ENCODE measurements at regions not wholly inside any gene's neighbourhood (a gene's known extent, or its start where the extent isn't known, plus 50 kb on each side); places are given as distances from the start of the nearest gene placed in this dataset.

DNA sequence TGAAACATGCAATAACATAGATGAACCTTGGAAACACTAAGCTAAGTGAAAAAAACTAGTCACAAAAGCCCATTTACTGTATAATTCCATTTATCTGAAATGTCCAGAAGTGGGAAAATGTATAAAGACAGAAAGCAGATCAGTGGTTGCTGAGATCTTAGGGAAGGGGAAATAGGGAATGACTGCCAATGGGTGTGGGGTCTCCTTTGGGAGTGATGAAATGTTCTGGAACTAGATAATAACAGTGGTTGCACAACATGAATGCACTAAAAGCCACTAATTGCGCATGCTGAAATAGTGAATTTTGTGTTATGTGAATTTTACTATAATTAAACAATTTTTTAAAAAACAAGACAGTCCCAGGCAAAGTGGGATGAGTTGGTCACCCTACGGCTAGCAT lies 472.8 kb downstream of the CCDC171 start:
- TF ChIP-seq, protein P1, sequence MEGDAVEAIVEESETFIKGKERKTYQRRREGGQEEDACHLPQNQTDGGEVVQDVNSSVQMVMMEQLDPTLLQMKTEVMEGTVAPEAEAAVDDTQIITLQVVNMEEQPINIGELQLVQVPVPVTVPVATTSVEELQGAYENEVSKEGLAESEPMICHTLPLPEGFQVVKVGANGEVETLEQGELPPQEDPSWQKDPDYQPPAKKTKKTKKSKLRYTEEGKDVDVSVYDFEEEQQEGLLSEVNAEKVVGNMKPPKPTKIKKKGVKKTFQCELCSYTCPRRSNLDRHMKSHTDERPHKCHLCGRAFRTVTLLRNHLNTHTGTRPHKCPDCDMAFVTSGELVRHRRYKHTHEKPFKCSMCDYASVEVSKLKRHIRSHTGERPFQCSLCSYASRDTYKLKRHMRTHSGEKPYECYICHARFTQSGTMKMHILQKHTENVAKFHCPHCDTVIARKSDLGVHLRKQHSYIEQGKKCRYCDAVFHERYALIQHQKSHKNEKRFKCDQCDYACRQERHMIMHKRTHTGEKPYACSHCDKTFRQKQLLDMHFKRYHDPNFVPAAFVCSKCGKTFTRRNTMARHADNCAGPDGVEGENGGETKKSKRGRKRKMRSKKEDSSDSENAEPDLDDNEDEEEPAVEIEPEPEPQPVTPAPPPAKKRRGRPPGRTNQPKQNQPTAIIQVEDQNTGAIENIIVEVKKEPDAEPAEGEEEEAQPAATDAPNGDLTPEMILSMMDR (IDR thresholded peaks at IDR 0.05), result no peak

DNA sequence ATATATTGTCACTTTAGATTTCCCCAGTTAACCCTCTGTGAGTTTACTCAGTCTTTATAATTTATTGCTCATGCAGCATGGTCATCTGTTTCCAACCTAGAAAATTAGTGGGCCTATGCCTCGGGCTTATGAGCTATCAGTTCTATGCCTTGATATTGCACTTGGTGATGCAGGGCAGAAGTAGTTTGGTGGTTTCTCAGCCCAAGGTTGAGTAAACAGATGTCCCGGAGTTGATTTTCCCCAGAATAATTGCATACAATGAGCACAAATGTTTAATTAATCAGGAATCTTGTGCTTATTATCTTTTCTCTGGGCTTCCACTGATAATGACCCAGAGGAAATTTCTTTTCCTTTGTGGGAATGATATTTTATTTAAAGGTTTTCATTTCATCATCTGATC lies 474.0 kb downstream of the CCDC171 start:
- TF ChIP-seq, protein P1 (IDR thresholded peaks at IDR 0.05), result no peak

DNA sequence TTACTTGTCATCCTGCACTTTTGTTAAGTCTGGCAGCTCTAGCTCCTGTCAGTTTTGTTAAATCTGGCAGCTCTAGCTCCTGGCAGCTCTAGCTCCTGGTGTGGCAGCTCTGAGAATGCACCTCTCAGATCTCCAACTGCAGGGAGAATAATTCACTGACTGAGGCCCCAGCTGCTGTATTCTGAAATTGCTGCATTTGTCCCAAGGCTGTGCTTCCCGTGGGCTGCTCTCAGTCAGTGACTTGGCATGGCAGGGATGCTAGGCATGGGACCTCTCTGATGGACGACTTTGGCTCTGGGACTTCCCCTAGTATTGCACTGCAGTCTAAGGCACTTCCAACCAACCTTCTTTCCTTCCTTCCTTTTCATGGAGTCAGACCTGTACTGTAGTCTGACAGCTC lies 475.7 kb downstream of the CCDC171 start:
- TF ChIP-seq, protein P1 (IDR thresholded peaks at IDR 0.05), result no peak

DNA sequence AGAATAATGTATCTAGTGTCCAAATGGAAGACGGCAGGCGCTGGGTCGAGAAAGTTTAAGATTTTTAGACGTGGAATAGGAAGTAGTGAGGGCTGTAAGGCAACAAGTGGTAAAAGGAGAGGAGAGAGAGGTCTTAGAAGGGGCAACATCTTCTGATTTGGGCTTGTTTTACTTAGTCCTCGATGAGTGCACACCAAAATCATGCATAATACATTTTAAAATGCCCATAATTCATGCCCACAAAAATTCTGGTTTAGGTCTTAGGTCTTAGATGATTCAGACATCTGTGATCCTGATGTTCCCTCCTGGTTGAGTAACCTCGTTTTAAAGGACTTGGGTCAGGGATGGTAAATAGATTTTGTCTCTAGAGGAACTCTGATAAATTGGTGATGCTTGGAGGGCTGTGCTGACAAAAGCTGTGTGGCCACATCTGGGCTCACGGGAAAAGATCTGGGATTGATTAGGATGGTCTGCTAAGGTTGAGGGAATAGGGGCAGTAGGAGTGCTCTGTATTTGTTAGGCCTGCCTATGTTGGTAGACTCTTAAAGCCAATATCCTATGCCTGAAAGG lies 476.3 kb downstream of the CCDC171 start:
- TF ChIP-seq, protein P1 (IDR thresholded peaks at IDR 0.05), result no peak

DNA sequence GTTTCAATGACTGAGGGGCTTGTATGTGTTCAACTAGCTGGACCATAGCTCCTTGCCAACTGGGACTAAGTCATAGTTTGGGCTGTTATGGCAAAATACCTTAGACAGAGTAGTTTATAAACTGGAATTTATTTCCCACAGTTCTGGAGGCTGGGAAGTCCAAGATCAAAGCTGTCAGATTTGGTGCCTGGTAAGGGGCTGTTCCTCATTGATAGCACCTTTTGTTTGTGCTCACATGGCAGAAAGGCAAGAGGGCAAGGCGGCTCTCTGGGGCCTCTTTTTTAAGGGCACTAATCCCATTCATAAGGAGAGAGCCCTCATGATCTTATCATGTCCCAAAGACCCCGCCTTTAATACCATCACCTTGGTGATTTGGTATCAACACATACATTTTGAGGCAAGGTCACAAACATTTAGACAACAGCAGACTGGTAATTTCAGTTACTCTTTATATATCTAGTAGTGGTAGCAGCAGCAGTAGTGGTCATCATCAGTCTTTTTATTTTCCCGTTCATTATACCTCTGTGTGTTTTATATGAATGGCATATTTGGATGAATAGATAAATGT lies 477.0 kb downstream of the CCDC171 start:
- TF ChIP-seq, protein P1 (IDR thresholded peaks at IDR 0.05), result no peak

DNA sequence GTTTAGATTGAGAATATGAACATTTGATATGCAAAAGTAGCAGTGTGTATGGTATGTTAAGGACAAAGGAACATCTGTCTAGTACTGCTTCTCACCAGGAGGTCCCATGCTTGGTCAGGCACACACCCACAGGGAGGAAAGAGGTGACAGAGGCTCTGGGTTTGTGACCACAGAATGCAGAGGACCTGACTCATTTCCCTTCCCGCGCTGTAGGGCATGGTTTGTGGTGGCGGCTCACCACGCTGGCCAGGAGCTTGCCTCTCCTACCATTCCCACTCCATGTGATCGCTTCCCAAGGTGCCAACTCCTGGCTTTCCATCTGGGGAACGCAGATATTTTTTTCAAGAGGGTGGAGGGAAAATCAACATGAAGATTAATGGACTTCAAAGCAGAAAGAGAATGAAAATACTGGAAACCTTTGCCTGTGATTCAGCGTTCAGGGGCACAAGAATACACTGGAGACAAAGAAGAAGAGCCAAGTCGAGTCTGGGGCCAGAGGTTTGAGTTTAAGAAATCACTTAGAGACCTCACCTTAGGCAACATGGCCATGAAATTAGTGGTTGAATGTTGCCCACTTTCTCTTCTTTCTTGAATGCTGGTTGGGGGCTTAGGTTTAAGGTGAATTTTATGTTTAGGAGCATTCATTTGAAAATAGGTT lies 477.8 kb downstream of the CCDC171 start:
- TF ChIP-seq, protein P1 (IDR thresholded peaks at IDR 0.05), result no peak

DNA sequence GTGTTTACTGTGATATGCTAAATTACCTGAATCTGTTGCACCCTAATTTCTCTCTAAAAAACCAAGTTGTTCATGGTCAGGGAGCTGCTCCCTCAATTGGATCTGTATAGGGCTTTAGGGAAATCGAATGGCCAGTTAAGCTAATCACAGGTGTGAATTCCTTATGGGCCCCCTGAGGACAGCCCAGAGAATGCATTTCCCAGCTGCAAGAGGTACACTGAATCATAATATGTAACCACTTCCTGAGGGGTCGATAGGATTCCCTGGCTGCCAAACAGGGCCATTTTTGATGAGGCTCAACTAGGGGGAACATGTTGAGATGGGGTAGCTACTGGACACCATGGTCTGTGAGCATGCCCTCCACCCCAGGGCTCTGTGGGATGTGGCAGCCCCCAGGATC lies 478.6 kb downstream of the CCDC171 start:
- TF ChIP-seq, protein P1 (IDR thresholded peaks at IDR 0.05), result no peak
